ENCODE measurements at regions not wholly inside any gene's neighbourhood (a gene's known extent, or its start where the extent isn't known, plus 50 kb on each side); places are given as distances from the start of the nearest gene placed in this dataset.

- no peak for DNase-seq (ENCODE audit: low read depth)
These were observed 487.6 kb downstream of the GLRX3 start for GRCh38 chr10:130623680-130624267.

DNA sequence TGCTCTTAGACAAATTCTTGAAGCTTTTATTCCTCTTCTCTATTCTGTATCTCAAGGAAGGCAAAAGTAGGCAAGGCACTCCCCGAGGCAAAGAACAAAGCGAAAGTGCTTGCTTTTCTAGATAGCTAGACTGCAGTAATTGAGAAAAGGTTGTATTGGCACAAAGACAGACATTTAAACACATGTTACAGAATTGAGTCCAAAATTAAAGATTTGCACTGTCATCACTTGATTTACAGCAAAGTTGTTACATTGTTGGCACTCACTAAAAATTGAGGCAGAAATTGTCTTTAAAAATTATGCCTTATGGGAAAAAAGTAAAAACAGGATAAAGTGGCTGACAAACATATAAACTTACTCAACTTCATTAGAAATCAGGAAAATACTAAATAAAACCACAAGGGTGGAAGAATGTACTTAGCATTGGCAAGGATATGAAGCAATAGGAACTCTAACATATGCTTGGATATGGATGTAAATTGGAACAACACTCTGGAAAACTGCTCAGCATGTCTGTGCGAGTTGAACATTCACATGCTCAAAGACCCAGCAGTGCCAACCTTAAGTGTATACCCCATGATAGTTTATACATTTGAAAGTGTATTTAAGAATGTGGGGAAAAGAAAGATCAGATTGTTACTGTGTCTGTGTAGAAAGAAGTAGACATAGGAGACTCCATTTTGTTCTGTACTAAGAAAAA is 491.3 kb downstream of the GLRX3 start:
- DNase-seq (ENCODE audit: low read depth) = no peak

DNA sequence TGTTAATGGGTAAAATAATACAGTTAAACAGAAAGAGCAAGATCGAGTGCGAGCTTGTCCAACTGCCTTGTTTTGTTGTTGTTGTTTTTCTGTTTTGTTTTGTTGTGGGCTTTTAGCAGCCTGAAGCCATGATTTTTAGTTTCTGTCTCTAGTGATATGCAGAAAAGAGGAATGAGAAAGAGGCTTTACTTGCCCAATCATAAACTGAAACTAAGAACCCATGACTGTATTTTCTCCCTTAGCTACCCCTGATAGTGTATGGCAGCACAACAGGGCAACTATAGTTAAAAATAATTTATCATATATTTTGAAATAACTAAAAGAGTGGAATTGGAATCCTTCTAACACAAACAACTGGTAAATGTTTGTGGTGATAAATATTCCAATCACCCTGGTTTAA is 493.9 kb downstream of the GLRX3 start:
- DNase-seq (ENCODE audit: low read depth) = no peak

DNA sequence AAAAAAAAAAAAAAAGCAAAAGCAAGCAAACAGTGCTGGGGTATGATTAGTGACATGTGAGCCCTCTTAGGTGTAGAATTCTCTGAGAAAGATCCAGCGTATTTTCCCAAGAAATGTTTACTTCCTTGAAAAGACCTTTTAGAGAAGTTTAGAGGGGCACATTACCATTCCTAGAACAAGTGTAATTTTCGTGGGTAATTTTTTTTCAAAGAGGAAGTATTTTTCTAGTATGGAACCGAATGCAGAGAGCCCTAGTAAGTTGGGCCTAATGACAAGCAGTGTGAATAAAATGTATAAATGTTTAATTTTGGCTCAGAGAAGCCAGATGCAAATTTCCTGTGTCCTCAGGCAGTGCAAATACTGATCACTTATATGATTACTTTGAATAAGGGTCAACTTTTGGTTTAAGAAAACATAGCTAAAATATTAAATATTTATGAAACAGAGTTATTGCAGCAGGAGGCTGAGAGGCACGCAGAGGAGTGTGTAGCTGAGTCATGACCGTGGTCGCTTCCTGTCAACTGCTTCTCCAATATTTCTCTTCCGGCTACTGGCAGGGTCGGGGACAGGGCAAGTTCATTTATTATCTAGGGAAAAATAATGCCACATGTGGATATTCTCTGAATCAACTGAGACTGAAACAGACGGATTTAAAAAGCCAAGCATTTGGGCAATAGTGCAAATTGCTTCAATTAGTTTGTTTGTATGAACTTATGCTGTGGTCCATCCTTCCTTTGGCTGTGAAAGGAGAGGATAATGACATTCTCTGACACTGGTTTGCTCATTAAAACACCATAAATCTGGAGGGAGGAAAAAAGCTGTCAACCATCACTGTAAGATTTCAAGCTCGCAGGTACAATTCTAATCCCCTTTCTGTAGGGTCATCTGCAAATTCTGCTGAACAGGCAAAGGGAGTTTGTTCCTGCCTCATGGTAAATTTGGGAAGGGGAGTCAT is 495.2 kb downstream of the GLRX3 start:
- DNase-seq (ENCODE audit: low read depth) = no peak

DNA sequence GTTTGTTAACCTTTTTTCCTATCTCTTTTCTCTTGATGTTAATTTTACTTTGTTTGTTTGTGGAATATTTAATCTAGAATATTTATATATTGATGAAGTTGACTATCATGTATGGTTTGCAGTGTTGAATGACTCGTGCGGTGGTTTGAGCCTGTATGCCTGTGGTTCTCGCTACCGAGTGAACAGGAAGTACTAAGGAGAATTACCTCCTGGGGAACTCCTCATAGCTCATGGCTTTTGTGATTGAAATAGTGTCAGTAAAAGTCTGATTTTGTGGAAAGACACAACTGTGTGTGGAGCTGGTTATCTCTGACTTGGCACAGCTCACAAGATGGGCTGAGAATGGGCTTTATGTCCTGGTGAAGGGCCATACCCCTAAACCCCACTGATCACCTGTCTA is 498.6 kb downstream of the GLRX3 start:
- DNase-seq (ENCODE audit: low read depth) = no peak

DNA sequence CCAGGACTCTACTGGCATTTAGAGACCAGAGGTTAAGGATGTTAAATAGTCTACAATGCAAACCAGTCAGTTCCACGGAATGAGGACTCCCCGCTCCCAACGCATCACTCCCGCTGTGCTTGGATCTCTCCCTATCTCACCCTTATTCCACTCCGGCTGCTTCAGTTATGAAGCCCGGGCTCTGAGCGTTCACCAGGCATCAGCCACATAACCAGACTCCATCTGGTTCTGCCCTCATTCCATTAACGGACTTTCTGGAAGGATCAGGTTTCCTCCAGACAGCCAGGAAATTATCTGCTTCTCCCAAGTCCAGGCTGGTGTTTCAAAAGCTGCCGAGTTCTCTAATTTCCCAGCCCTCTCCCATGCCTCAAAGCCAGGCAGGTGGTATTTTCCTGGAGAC is 499.3 kb downstream of the GLRX3 start:
- DNase-seq (ENCODE audit: low read depth) = no peak

- no peak for DNase-seq (ENCODE audit: low read depth)
These were observed 500.2 kb downstream of the GLRX3 start for GRCh38 chr10:130636313-130636930.

GRCh38 chr10:130637089-130637676 is 501.0 kb downstream of the GLRX3 start:
- DNase-seq (ENCODE audit: low read depth) = no peak

DNA sequence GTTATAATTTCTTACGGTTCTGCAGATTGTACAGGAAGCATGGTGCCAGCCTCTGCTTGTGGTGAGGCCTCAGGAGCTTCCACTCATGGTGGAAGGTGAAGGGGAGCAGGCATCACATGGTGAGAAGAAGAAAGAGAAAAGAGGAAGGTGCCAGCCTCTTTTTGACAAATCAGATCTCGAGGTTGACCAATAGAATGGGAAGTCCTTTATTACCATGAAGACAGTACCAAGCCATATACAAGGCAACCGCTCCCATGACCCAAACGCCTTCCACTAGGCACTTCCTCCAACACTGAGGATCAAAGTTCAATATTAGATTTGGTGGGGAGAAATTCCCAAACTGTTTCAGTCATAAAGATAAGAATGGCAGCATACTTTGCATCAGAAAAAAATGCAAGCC is 502.8 kb downstream of the GLRX3 start:
- DNase-seq (ENCODE audit: low read depth) = no peak

DNA sequence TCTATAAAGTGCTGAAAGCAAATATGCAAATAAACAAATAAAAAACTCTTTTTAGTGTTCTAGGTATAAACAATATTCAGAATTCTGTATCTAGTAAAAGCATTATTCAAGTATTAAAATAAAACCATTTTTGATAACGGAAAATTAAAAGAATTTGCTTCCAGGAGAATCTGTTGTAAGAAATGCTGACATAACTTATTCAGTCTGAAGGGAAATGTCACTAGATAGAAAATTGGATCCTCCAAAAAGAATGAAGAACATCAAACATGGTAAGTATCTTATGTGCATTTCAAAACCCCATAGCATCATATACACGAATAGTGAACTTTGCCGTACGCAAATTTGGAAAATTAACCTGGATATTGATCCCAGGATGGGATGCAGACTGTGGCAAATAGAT is 506.7 kb downstream of the GLRX3 start:
- DNase-seq (ENCODE audit: low read depth) = no peak

- no peak for DNase-seq (ENCODE audit: low read depth)
These were observed 511.1 kb downstream of the GLRX3 start for GRCh38 chr10:130647341-130647740.

GRCh38 chr10:130648807-130649206 is 512.6 kb downstream of the GLRX3 start:
- DNase-seq (ENCODE audit: low read depth) = no peak

GRCh38 chr10:130652544-130652943 is 516.4 kb downstream of the GLRX3 start:
- no peak for DNase-seq (ENCODE audit: low read depth)

GRCh38 chr10:130652964-130653578 is 516.9 kb downstream of the GLRX3 start:
- DNase-seq (ENCODE audit: low read depth) = no peak

DNA sequence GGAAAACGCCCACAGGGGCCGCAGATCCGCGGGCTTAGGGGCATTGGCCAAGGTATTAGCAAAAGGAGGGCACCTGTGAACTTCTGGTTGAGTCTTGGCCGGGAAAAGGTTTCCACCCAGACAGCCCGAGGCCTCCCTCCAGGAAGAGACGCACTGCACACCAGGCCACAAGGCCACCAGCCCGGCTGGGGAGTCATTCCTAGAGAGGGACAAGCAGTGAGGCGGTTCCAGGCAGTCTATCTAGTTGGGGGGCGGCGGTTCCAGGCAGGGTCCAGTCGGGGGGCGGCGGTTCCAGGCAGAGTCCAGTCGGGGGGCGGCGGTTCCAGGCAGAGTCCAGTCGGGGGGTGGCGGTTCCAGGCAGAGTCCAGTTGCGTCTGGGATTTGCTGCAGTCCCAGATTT is 518.5 kb downstream of the GLRX3 start:
- DNase-seq (ENCODE audit: low read depth) = no peak

GRCh38 chr10:130655313-130656186 is 519.4 kb downstream of the GLRX3 start:
- no peak for DNase-seq (ENCODE audit: low read depth)

DNA sequence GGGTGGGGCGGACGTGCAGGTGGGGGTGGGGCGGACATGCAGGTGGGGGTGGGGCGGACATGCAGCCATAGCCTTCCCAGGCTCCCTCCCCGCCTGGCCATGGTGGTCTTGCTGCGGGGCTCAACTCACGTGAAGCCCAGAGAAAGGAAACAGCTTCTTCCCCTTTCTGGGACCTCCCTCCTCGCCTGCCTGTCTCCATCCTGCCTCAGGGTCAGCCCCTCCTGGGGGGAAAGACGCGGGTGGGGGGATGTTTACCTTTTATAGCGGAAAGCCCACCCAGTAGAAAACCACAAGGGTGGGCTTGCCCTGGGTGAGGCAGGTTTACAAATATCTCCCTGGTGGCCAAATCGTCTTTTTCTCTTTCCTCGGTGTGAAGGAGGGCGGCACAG is 520.0 kb downstream of the GLRX3 start:
- no peak for DNase-seq (ENCODE audit: low read depth)

- DNase-seq (ENCODE audit: low read depth) = no peak
These were observed 520.5 kb downstream of the GLRX3 start for GRCh38 chr10:130656582-130657133.

DNA sequence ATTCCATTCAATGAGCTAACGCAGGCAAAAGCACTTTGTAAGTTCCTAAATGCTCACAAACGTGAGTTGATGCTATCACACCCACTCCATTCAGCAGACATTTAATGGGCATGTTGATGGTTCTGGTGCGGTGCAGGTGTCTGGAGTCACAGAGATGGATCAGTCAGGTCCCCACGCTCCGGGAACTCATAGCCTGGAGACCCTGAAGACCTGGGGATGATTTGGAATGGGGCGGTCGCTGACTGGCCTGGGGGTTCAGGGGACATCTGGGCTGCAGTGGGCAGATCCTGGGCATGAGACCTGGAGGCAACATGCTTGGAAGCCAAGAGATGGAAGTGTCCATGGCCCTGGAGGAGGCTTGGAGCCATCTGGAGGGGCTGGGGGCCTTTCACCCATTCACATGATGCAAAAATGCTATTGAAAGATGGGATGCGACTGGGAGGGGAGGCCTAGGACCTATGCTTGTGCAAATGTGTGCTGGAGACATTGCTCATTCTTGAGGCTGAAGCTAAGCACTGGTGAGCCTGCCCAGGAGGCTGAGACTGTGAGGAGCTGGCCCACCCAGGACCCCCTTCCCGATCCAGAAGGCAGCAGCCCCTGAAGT is 522.6 kb downstream of the GLRX3 start:
- no peak for DNase-seq (ENCODE audit: low read depth)

GRCh38 chr10:130659528-130659927 is 523.3 kb downstream of the GLRX3 start:
- no peak for DNase-seq (ENCODE audit: low read depth)

All from renal cortical epithelial cell (primary cell).